Activated CD8-positive, alpha-beta memory T cell treated with anti-CD3 and anti-CD28 coated beads for 36 hours (primary cell): ENCODE measurements at regions not wholly inside any gene's neighbourhood (a gene's known extent, or its start where the extent isn't known, plus 50 kb on each side); places are given as distances from the start of the nearest gene placed in this dataset.

Source experiments
- CTCF ChIA-PET: fragments of 350-600 bp; sonication (Branson Sonifier 250); formaldehyde crosslinking; loops from one replicate; lab custom pipeline; 2021; ENCODE audit warnings: antibody characterized with exemption; lab: Charles Lee
- POLR2A ChIA-PET: fragments of 350-600 bp; sonication (Branson Sonifier 250); formaldehyde crosslinking; loops from one replicate; lab custom pipeline; 2021; ENCODE audit warnings: antibody characterized with exemption; lab: Charles Lee

- POLR2A ChIA-PET, result no interaction called here
Observed at GRCh38 chr12:98422359-98422758, 93.0 kb upstream of the TMPO start.

DNA sequence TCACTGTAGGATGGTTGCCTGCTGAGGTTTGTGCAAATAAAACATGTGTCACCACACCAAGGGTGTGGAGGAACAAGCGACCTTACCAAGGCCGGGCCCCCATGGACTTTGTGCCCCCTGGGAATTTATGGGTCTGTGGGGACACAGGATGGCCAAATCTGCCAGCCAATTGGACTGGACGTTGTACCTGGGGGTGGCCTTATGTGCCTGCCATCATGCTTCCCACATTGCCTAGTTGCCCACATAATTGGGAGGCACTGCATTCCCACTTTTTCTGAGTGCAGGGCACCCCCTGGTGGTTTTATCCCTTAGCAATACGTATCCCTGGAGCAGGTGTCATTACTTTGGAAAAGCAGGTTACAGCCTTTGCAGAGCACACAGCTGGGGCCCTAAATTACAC, 92.6 kb upstream of the TMPO start:
- POLR2A ChIA-PET, result no interaction called here
- CTCF ChIA-PET, result no interaction called here

More at GRCh38 chr12:98422359-98422758, 93.0 kb upstream of the TMPO start:
- CTCF ChIA-PET, result no interaction called here

- POLR2A ChIA-PET, result no interaction called here
Observed at GRCh38 chr12:98423963-98424362, 91.4 kb upstream of the TMPO start.

DNA sequence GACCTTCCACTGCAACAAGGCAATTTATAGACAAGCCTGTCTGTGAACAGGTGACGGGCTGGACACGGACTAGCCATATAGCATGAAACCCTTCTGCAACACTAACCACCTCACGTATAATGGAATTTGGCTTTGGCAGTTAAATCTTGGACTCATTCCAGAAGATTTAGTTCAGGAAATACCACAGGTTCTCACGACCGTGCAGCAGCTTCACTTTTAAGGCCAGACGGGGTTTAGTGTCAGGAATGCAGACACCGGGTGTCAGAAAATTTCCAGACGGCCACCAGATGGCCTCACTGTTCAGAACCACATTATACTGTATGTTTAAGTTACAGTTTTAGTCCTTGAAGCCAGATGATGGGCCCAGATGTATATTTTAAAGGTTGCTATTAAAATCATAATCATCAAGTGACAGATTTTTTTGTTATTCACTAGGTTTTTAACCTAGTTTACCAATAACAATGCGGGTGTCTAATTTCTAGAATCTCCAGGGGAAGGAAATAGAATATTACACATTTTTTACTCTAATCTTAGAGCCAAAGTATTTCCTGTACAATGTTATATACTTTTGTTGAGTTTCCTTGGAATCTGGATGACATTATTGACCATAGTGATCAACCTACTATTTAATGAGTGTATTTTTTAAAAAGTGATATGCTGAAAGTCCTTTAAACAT, 90.5 kb upstream of the TMPO start:
- ChIA-PET POLR2A (no interaction called here), CTCF (interaction anchor here (0.6 to 1.7 kb wide), 6 partner anchors 14 to 107 kb away, joined by 3 to 6 read pairs (median 3); no protein-coding TSS in a partner anchor)

More at GRCh38 chr12:98423963-98424362, 91.4 kb upstream of the TMPO start:
- CTCF ChIA-PET, result interaction anchor here (1.0 to 1.7 kb wide), 4 partner anchors 15 to 108 kb away, joined by 3 to 6 read pairs (median 4); no protein-coding TSS in a partner anchor

DNA sequence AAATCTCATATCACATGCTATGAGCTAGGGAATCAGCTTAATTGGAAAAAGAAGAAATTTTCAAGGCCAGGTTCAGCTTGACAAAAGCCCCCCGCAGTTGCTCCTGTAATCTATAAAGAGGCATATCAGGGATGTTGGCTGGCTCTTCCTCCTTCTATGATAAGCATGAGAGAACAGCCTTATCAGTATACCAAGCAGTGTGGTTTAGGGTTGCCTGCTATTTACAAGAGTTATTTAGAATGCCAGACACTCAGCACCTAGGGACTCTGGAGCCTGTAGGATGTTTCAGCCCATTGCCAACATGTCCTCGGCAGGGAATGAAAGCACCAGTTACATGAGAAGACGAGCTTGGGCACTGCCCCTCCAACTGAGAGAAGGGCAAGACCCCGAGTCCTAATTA, 89.5 kb upstream of the TMPO start:
- CTCF ChIA-PET, result interaction anchor here (0.6 to 0.7 kb wide), 3 partner anchors 24 to 573 kb away, joined by 3 to 4 read pairs (median 3); no protein-coding TSS in a partner anchor

DNA sequence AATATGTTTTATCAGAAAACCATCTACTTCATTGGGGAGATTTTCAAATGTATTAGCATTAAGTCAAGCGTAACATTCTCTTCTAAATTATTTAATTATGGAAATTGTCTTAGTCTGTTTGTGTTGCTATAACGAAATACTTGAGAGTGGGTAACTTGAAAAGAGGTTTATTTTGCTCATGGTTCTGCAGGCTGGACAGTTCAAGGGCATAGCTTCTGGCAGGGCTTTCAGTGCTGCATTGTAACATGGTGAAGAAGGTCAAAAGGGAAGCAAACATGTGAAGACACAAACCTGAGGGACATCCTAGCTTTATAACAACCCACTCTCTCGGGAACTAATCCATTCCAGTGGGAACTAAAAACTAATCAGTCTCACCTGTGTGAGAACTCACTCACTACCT, 84.3 kb upstream of the TMPO start:
- POLR2A ChIA-PET, result no interaction called here

More for the DNA sequence above, 89.5 kb upstream of the TMPO start:
- POLR2A ChIA-PET, result no interaction called here

GRCh38 chr12:98437166-98437565, 78.2 kb upstream of the TMPO start:
- ChIA-PET POLR2A (no interaction called here), CTCF (no interaction called here)

More for the DNA sequence above, 84.3 kb upstream of the TMPO start:
- CTCF ChIA-PET, result no interaction called here

- CTCF ChIA-PET, result interaction anchor here (1.7 kb wide), 1 partner anchor 14 kb away, joined by 4 read pairs; no protein-coding TSS in a partner anchor
Observed at GRCh38 chr12:98437806-98438595, 77.4 kb upstream of the TMPO start.

DNA sequence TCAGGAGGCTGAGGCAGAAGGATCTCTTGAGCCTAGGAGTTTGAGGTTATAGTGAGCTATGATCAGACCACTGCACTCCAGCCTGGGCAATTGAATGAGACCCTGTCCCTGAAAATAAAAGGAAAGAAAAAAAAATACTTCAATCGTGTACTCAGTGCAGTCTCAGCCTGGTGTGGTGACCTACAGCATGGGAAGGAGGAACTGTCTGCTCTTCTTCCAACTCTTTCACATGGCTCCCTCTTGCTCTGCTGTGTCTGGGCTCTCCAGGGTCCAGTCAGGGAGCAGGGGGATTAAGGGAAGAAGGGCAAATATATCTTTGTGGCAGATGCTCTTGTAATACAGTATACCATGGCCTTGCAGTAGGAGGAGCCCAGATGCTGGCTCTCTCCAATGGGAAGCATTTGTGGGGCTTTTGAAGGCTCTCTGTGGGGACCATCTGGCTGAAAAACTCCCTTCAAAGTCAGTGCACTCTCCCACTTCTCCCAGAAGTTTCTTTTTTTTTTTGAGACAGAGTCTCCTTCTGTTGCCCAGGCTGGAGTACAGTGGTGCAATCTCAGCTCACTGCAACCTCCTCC, 76.6 kb upstream of the TMPO start:
- ChIA-PET POLR2A (no interaction called here), CTCF (interaction anchor here (1.7 kb wide), 1 partner anchor 15 kb away, joined by 4 read pairs; no protein-coding TSS in a partner anchor)

More at GRCh38 chr12:98437806-98438595, 77.4 kb upstream of the TMPO start:
- POLR2A ChIA-PET, result no interaction called here

DNA sequence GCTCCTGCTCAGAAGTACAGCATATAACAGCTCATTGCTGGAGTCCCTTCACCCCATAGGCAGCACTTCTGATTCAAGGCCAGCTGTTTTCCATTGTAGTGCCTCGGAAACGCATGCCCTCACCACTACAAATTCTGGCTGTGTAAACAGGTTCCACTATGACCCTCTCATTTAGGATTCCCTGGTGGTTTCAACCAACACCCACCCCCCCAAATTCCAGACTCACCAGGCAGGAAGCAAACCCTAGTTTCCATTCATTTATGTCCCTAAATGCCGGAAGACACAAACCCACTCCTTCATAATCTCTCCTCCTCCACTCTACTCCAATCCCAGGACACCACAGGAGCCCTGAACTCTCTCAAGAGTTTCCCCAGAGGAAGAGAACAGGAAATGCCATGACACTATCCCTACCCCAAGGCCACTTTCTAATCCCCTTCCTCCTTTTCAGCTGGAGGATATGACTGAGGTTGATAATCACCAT, 75.9 kb upstream of the TMPO start:
- CTCF ChIA-PET, result interaction anchor here (1.7 kb wide), 1 partner anchor 16 kb away, joined by 4 read pairs; no protein-coding TSS in a partner anchor
- POLR2A ChIA-PET, result no interaction called here

- POLR2A ChIA-PET, result no interaction called here
- CTCF ChIA-PET, result no interaction called here
Observed at GRCh38 chr12:98439981-98440581, 75.3 kb upstream of the TMPO start.

DNA sequence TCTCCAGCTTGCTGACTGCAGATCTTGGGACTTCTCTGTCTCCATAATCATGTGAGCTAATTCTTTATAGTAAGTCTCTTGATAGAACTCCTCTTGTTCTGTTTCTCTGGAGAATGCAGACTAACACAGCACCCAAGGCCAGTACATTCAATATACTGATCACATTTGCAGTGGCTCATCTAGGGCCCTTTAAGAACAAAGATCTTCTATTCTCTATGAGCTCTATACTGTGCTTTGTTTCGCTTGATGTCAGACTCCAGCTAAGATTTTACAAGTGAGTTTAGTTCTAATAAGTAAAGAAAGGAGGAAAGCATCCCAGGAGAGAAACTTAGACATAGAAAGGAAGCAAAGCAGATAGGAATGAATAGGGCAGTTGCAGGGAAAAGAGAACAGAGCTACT, 69.3 kb upstream of the TMPO start:
- ChIA-PET CTCF (no interaction called here), POLR2A (no interaction called here)

GRCh38 chr12:98446682-98447081, 68.7 kb upstream of the TMPO start:
- POLR2A ChIA-PET, result no interaction called here
- CTCF ChIA-PET, result no interaction called here

GRCh38 chr12:98449584-98449983, 65.8 kb upstream of the TMPO start:
- ChIA-PET CTCF (no interaction called here), POLR2A (no interaction called here)

DNA sequence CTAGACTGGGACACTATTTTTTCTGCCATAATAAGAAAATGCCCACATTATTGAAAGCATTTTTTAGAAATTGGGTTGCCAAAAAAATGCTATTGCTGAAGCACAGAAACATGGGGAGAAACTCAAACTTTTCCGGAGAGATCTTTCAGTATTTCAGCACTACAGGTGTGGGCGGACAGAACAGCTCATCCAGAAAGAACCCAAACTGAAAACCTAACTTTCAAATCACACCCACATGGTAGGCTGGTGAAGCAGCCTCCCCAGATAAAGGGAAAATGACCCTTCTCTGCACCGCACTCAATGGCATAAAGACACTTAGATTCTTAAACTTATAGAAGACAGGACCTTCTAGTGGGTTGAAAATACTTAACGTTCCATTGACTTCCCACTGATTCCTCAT, 62.3 kb upstream of the TMPO start:
- ChIA-PET CTCF (no interaction called here), POLR2A (interaction anchor here (0.8 kb wide), 1 partner anchor 139 kb away, joined by 12 read pairs; no protein-coding TSS in a partner anchor)

- CTCF ChIA-PET, result no interaction called here
- POLR2A ChIA-PET, result interaction anchor here (0.8 kb wide), 1 partner anchor 139 kb away, joined by 12 read pairs; no protein-coding TSS in a partner anchor
Observed at GRCh38 chr12:98453492-98453891, 61.9 kb upstream of the TMPO start.

DNA sequence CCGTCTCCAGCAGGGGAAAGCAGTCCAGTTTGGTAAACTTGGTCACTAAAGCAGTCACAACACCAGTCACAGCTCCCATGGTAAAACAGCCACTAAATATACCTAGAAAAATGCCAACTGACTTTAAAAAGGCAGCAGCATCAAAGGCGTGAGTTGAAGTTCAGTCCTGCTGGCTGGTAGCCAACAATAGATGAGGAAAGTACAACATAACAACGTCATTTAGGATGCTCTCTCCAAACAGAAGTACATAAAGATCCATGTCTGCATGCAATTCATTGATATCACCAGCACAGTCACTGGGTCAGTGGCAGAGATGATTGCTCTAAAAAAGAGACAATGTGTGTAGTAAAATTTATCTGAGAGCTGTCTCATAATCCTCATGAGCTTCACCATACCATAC, 59.3 kb upstream of the TMPO start:
- ChIA-PET CTCF (no interaction called here), POLR2A (no interaction called here)

GRCh38 chr12:98456576-98457573, 58.5 kb upstream of the TMPO start:
- CTCF ChIA-PET, result interaction anchor here (0.7 kb wide), 2 partner anchors 630 to 1458 kb away, joined by 3 to 4 read pairs; no protein-coding TSS in a partner anchor

More at GRCh38 chr12:98456576-98457573, 58.5 kb upstream of the TMPO start:
- POLR2A ChIA-PET, result interaction anchor here (0.7 kb wide), 1 partner anchor 49 kb away, joined by 17 read pairs; no protein-coding TSS in a partner anchor
